H9 (cell line): ENCODE measurements at regions not wholly inside any gene's neighbourhood (a gene's known extent, or its start where the extent isn't known, plus 50 kb on each side); places are given as distances from the start of the nearest gene placed in this dataset.
"Not testable (repeated sequence)": the region's sequence is repeated elsewhere in the genome, so short reads cannot be mapped to it uniquely, and the experiment has no call there.

Experiments used
- DNase-seq: peaks from one replicate; pipeline ENCODE4 v3.0.0-alpha.2; 2017
- H2AFZ ChIP-seq: one replicate; pipeline ENCODE4 v1.6.1; 2013; ENCODE audit warnings: mild to moderate bottlenecking, low read length, control low read depth, moderate library complexity
- H2AK5ac ChIP-seq: 2 replicates; pipeline ENCODE4 v1.6.1; 2013; ENCODE audit warnings: low read length, control low read depth, mixed read lengths; ENCODE audit not compliant: insufficient read length
- H2BK120ac ChIP-seq: one replicate; pipeline ENCODE4 v1.6.1; 2013; ENCODE audit warnings: low read depth, mild to moderate bottlenecking, low read length, control low read depth, inconsistent platforms; ENCODE audit not compliant: poor library complexity, severe bottlenecking
- H2BK12ac ChIP-seq: 2 replicates; pipeline ENCODE4 v1.6.1; 2013; ENCODE audit warnings: low read length, control low read depth, mixed read lengths, low read depth; ENCODE audit not compliant: insufficient read length
- H2BK15ac ChIP-seq: 2 replicates; pipeline ENCODE4 v1.6.1; 2013; ENCODE audit warnings: low read depth, low read length, control low read depth
- H2BK20ac ChIP-seq: one replicate; pipeline ENCODE4 v1.6.1; 2013; ENCODE audit warnings: low read depth, mild to moderate bottlenecking, low read length, control low read depth, inconsistent platforms; ENCODE audit not compliant: poor library complexity, severe bottlenecking
- H2BK5ac ChIP-seq: 2 replicates; pipeline ENCODE4 v1.6.1; 2013; ENCODE audit warnings: low read length, control low read depth, mixed read lengths; ENCODE audit not compliant: insufficient read length
- H3K14ac ChIP-seq: 2 replicates; pipeline ENCODE4 v1.6.1; 2013; ENCODE audit warnings: low read length, control low read depth; ENCODE audit not compliant: insufficient read depth
- H3K18ac ChIP-seq: 2 replicates; pipeline ENCODE4 v1.6.1; 2013; ENCODE audit warnings: low read depth, mild to moderate bottlenecking, mixed read lengths, low read length, control low read depth; ENCODE audit not compliant: insufficient read length
- H3K23ac ChIP-seq: 2 replicates; pipeline ENCODE4 v1.6.1; 2013; ENCODE audit warnings: low read length, control low read depth, mixed read lengths, low read depth; ENCODE audit not compliant: insufficient read length
- H3K23me2 ChIP-seq: 2 replicates; pipeline ENCODE4 v1.6.1; 2013; ENCODE audit warnings: low read depth, mild to moderate bottlenecking, mixed read lengths, low read length, control low read depth; ENCODE audit not compliant: insufficient read length, poor library complexity, severe bottlenecking
- H3K27ac ChIP-seq: 2 replicates; pipeline ENCODE4 v1.5.1; 2013; ENCODE audit warnings: low read length, control low read depth, mixed read lengths, low read depth; ENCODE audit not compliant: insufficient read length
- H3K27me3 ChIP-seq: 2 replicates; pipeline ENCODE4 v1.6.1; 2013; ENCODE audit warnings: low read length, control low read depth, inconsistent platforms; ENCODE audit not compliant: insufficient read depth
- H3K4ac ChIP-seq: 2 replicates; pipeline ENCODE4 v1.6.1; 2013; ENCODE audit warnings: low read depth, mild to moderate bottlenecking, control low read depth, inconsistent platforms, low read length, moderate library complexity
- H3K4me1 ChIP-seq: 2 replicates; pipeline ENCODE4 v1.6.1; 2013; ENCODE audit warnings: low read length, control low read depth, inconsistent platforms; ENCODE audit not compliant: insufficient read depth
- H3K4me2 ChIP-seq: 2 replicates; pipeline ENCODE4 v1.6.1; 2013; ENCODE audit warnings: low read length, control low read depth, mixed read lengths; ENCODE audit not compliant: insufficient read length, insufficient read depth
- H3K56ac ChIP-seq: 2 replicates; pipeline ENCODE4 v1.6.1; 2013; ENCODE audit warnings: low read depth, mild to moderate bottlenecking, mixed read lengths, low read length, control low read depth; ENCODE audit not compliant: insufficient read length
- H3K79me1 ChIP-seq: 2 replicates; pipeline ENCODE4 v1.6.1; 2013; ENCODE audit warnings: low read depth, mild to moderate bottlenecking, moderate library complexity, low read length, control low read depth, inconsistent platforms; ENCODE audit not compliant: insufficient read depth, poor library complexity, severe bottlenecking
- H3K79me2 ChIP-seq: 2 replicates; pipeline ENCODE4 v1.6.1; 2013; ENCODE audit warnings: low read length, control low read depth, inconsistent platforms; ENCODE audit not compliant: insufficient read depth
- H3K9ac ChIP-seq: 2 replicates; pipeline ENCODE4 v1.6.1; 2013; ENCODE audit warnings: low read length, control low read depth, mixed read lengths; ENCODE audit not compliant: insufficient read length; ENCODE audit errors: extremely low read depth
- H3K9me3 ChIP-seq: one replicate; pipeline ENCODE4 v1.6.1; 2013; ENCODE audit warnings: low read depth, low read length, inconsistent platforms; ENCODE audit not compliant: control insufficient read depth
- H3T11ph ChIP-seq: one replicate; pipeline ENCODE4 v1.6.1; 2013; ENCODE audit warnings: mild to moderate bottlenecking, low read length, control low read depth, inconsistent platforms
- H4K20me1 ChIP-seq: one replicate; pipeline ENCODE4 v1.6.1; 2013; ENCODE audit not compliant: control insufficient read depth, insufficient read length, insufficient read depth
- H4K5ac ChIP-seq: 2 replicates; pipeline ENCODE4 v1.6.1; 2013; ENCODE audit warnings: low read depth, mild to moderate bottlenecking, mixed read lengths, low read length, control low read depth; ENCODE audit not compliant: insufficient read length
- H4K8ac ChIP-seq: replicated peaks from 2 replicates; pipeline ENCODE4 v1.6.1; 2013; ENCODE audit warnings: low read length, control low read depth, mixed read lengths, low read depth; ENCODE audit not compliant: insufficient read length
- H4K91ac ChIP-seq: 2 replicates; pipeline ENCODE4 v1.6.1; 2013; ENCODE audit warnings: low read depth, mild to moderate bottlenecking, moderate library complexity, mixed read lengths, low read length, control low read depth; ENCODE audit not compliant: insufficient read length
- H3K27ac Mint-ChIP-seq, 3 experiments: 2 replicates in 2 of 3; 3 replicates in 1 of 3; pipeline ENCODE4 v1.8.0; 2020 to 2021; ENCODE audit warnings: mixed read lengths in 3 of 3, mild to moderate bottlenecking in 1 of 3, moderate library complexity in 1 of 3
- H3K27me3 Mint-ChIP-seq: 2 replicates; pipeline ENCODE4 v1.8.0; 2021; ENCODE audit warnings: low read depth, mild to moderate bottlenecking, moderate library complexity, mixed read lengths
- H3K36me3 Mint-ChIP-seq, 3 experiments: 2 replicates in 2 of 3; 3 replicates in 1 of 3; pipeline ENCODE4 v1.8.0; 2020 to 2021; ENCODE audit warnings: low read depth in 3 of 3, mixed read lengths in 3 of 3; ENCODE audit not compliant: insufficient read depth in 1 of 3
- H3K4me1 Mint-ChIP-seq, 2 experiments: 2 replicates each; pipeline ENCODE4 v1.8.0; 2020; ENCODE audit warnings: mixed read lengths in 2 of 2
- H3K4me3 Mint-ChIP-seq, 2 experiments: 2 replicates in 1 of 2; 3 replicates in 1 of 2; pipeline ENCODE4 v1.8.0; 2020 to 2021; ENCODE audit warnings: mild to moderate bottlenecking in 2 of 2, mixed read lengths in 2 of 2, moderate library complexity in 1 of 2
- H3K9me3 Mint-ChIP-seq, 2 experiments: 2 replicates in 1 of 2; 3 replicates in 1 of 2; pipeline ENCODE4 v1.8.0; 2020; ENCODE audit warnings: mild to moderate bottlenecking in 2 of 2, mixed read lengths in 2 of 2, moderate library complexity in 1 of 2
- WGBS: extraction: QIAGEN DNeasy Blood & Tissue Kit; methylation state at CpG from one replicate; pipeline ENCODE4 v1.1.7; 2013; ENCODE audit warnings: missing lambda C conversion rate, low lambda C conversion rate, mixed read lengths; ENCODE audit not compliant: insufficient read length; ENCODE audit errors: extremely low coverage; 5-methylcytosine and 5-hydroxymethylcytosine counted together

DNA sequence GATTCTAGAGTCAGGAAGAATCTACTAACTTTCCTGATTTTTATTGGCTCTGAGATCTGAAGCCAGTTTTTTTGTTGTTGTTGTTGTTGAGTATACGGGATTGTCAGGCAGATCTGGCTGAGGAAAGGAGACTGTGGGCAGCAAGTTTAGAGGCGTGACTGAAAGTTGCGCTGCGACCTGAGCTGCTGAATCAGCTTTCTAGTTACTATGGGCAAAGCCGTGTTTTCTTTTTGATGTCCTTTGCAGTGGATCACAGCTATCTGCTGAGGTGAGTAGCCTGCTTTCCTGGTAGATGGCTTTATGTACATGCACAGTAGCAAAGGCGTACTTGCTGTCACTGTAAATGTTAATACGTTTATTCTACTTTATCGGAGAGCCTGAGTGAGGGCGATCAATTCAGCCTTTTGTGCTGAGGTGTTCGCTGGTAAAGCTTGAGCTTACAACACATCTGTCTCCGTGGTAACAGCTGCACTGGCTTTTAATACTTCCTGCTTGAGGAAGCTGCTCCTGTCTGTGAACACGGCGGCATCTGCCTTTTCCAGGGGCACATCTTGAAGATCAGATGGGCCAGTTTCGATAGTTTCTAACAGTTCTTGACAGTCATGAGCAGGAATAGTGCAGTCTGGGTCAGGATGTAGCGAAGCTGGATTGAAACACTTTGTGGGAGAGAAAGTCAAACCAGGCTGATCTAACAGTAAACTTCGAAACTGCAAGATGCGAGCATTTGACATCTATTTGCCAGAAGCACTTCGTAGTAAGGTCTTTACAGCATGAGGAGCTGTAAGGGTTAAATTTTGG is 118.9 kb downstream of the UNC93B1 start:
- H3K56ac ChIP-seq, H3K14ac ChIP-seq, H4K20me1 ChIP-seq, H3T11ph ChIP-seq, H3K4ac ChIP-seq, H4K91ac ChIP-seq, H3K4me2 ChIP-seq, H3K9me3 ChIP-seq, H3K79me1 ChIP-seq, H3K23me2 ChIP-seq, DNase-seq, H2BK20ac ChIP-seq, H3K9me3 Mint-ChIP-seq, H3K23ac ChIP-seq, H2BK5ac ChIP-seq, H3K9ac ChIP-seq, H3K36me3 Mint-ChIP-seq, H3K79me2 ChIP-seq, H4K8ac ChIP-seq, H3K27me3 ChIP-seq, H2AK5ac ChIP-seq, H2BK120ac ChIP-seq, H3K27ac ChIP-seq, H3K4me1 ChIP-seq, H3K27me3 Mint-ChIP-seq, H2BK12ac ChIP-seq, H2BK15ac ChIP-seq, H3K18ac ChIP-seq, H4K5ac ChIP-seq, H3K4me3 Mint-ChIP-seq, H2AFZ ChIP-seq: not testable (repeated sequence)
- H3K27ac Mint-ChIP-seq, result peak overlapping the region in 1 of 3 experiments; percentile 8; a peak in 1 of 7 replicates
- WGBS, result no CpG with 5 or more reads among the region's 18 CpGs
- peaks cover 44 to 45% of the 10 kb centered on the region in 2 experiments for H3K4me1 Mint-ChIP-seq

DNA sequence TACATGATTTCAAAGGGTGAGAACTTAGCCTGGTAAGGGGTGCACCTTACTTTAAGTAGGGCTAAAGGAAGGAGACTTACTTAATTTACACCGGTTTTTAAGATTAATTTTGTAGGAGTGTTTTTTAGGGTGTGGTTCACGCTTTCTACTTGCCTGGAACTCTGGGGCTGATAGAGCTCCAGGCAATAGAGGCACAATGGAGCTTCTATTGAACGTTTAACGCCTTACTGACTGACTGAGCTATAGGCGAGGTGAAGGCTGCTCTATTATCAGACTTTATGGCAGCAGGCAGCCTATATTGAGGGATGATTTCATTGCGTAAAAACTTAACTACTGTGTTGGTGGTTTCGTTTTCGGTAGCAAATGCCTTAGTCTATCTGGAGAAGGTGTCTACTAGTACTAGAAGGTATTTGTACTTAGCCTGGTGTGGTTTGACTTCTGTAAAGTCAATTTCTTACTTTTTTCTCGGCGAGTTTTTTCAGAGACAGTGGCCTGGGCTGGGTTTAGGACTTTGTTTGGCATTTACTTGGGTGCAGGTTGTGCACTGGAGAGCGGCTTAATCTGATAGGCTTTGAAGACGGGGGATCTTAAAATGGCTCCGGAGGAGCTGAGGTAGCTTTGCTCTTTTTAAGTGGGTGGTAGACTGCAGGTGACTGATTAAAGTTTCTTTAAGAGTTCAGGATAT is 119.7 kb downstream of the UNC93B1 start:
- H4K5ac ChIP-seq, H3K23me2 ChIP-seq, H3K79me1 ChIP-seq, H3K4me1 ChIP-seq, H3K9ac ChIP-seq, H3K4ac ChIP-seq, H3K9me3 ChIP-seq, H3T11ph ChIP-seq, DNase-seq, H2BK12ac ChIP-seq, H3K18ac ChIP-seq, H3K9me3 Mint-ChIP-seq, H2BK20ac ChIP-seq, H3K23ac ChIP-seq, H3K27ac ChIP-seq, H4K8ac ChIP-seq, H4K20me1 ChIP-seq, H4K91ac ChIP-seq, H3K27me3 ChIP-seq, H3K56ac ChIP-seq, H2BK5ac ChIP-seq, H2BK120ac ChIP-seq, H3K27me3 Mint-ChIP-seq, H3K14ac ChIP-seq, H3K4me2 ChIP-seq, H2AFZ ChIP-seq, H2AK5ac ChIP-seq, H2BK15ac ChIP-seq, H3K36me3 Mint-ChIP-seq, H3K79me2 ChIP-seq, H3K4me3 Mint-ChIP-seq: not testable (repeated sequence)
- no CpG with 5 or more reads among the region's 13 CpGs for WGBS
- Mint-ChIP-seq H3K4me1 (peaks cover 44 to 45% of the 10 kb centered on the region in 2 experiments), H3K27ac (peak overlapping the region in 1 of 3 experiments; percentile 8; a peak in 2 of 7 replicates)
